GM12878 (cell line): ENCODE measurements at regions not wholly inside any gene's neighbourhood (a gene's known extent, or its start where the extent isn't known, plus 50 kb on each side); places are given as distances from the start of the nearest gene placed in this dataset.

Source experiments
- ATAC-seq: fragments of 200-7000 bp; cut with Tn5 transposase; 3 replicates; pipeline ENCODE4 v1.9.1; 2020; ENCODE audit warnings: mild to moderate bottlenecking, moderate library complexity
- BruUV-seq: library from RNA; stranded (reverse); fragments of 400-500 nt; replicated peaks from 2 replicates; lab custom pipeline; 2021; lab: Mats Ljungman, UMichigan
- CTCF ChIA-PET: fragments of 300-600 bp; sonication (Branson Sonifier 250); formaldehyde crosslinking; extraction: SDS; loops from one replicate; lab custom pipeline; 2021; ENCODE audit warnings: inconsistent platforms; lab: Yijun Ruan, JAX
- POLR2A ChIA-PET: fragments of 350-600 bp; formaldehyde crosslinking; extraction: SDS; loops from one replicate; lab custom pipeline; 2021; ENCODE audit warnings: inconsistent platforms; lab: Charles Lee
- RAD21 ChIA-PET: fragments of 300-600 bp; sonication (Branson Sonifier 250); formaldehyde crosslinking; loops from one replicate; lab custom pipeline; 2023; ENCODE audit warnings: antibody characterized with exemption; ENCODE audit not compliant: unreplicated experiment; lab: Charles Lee
- SMC1A ChIA-PET: fragments of 300-600 bp; sonication (Branson Sonifier 250); formaldehyde crosslinking; loops from one replicate; lab custom pipeline; 2023; ENCODE audit not compliant: unreplicated experiment, uncharacterized antibody; lab: Charles Lee
- DNase-seq: peaks from one replicate; pipeline ENCODE4 v3.0.0-alpha.2; 2011; ENCODE audit warnings: low read depth, low spot score
- FAIRE-seq: peaks from 3 replicates; lab custom pipeline; 2011; peaks lifted over from hg19 to GRCh38; lab: Jason Lieb, UNC
- H2AFZ ChIP-seq: 2 replicates; pipeline ENCODE4 v1.6.0; 2011; ENCODE audit warnings: low read depth, low read length, control low read depth; ENCODE audit not compliant: control insufficient read depth
- H3K27ac ChIP-seq: 2 replicates; pipeline ENCODE4 v1.5.1; 2011; ENCODE audit warnings: control low read depth; ENCODE audit not compliant: control insufficient read depth, insufficient read depth
- H3K27me3 ChIP-seq, 2 experiments: replicated peaks in 1 of 2; 2 replicates each; pipeline versions ENCODE4 v1.6.0 to v1.6.1; 2011; ENCODE audit warnings: low read length in 1 of 2; ENCODE audit not compliant: control insufficient read depth in 2 of 2, insufficient read depth in 2 of 2
- H3K36me3 ChIP-seq, 2 experiments: 2 replicates each; pipeline ENCODE4 v1.5.1; 2011; ENCODE audit warnings: low read length in 1 of 2; ENCODE audit not compliant: control insufficient read depth in 2 of 2, insufficient read depth in 2 of 2
- H3K4me1 ChIP-seq: 2 replicates; pipeline ENCODE4 v1.6.1; 2011; ENCODE audit warnings: mild to moderate bottlenecking, low read length, moderate library complexity, mixed read lengths; ENCODE audit not compliant: control insufficient read depth, insufficient read depth
- H3K4me2 ChIP-seq: 2 replicates; pipeline ENCODE4 v1.6.0; 2011; ENCODE audit warnings: control low read depth; ENCODE audit not compliant: control insufficient read depth, insufficient read depth
- H3K4me3 ChIP-seq: fragments of 200-600 bp; sonication (generic); 2 replicates; pipeline ENCODE4 v1.5.1; 2016
- H3K79me2 ChIP-seq: 2 replicates; pipeline ENCODE4 v1.6.0; 2011; ENCODE audit warnings: low read length; ENCODE audit not compliant: control insufficient read depth, insufficient read depth
- H3K9ac ChIP-seq: 2 replicates; pipeline ENCODE4 v1.8.0; 2011; ENCODE audit warnings: low read length, control low read depth, mixed read lengths; ENCODE audit not compliant: control insufficient read depth, insufficient read depth
- H3K9me3 ChIP-seq: replicated peaks from 3 replicates; pipeline ENCODE4 v1.5.1; 2011; ENCODE audit warnings: mild to moderate bottlenecking, low read length; ENCODE audit not compliant: control insufficient read depth, insufficient read depth
- H4K20me1 ChIP-seq: 2 replicates; pipeline ENCODE4 v1.6.0; 2011; ENCODE audit not compliant: control insufficient read depth, insufficient read depth
- BCL11A ChIP-seq: IDR thresholded peaks from 2 replicates; pipeline ENCODE4 v1.6.1; 2011; ENCODE audit warnings: low read depth, low read length
- BMI1 ChIP-seq: fragments of 450-650 bp; IDR thresholded peaks from 2 replicates; pipeline ENCODE4 v1.6.1; 2016; ENCODE audit warnings: mild to moderate bottlenecking, moderate library complexity, borderline replicate concordance
- CREB1 ChIP-seq: IDR thresholded peaks from 2 replicates; pipeline ENCODE4 v1.6.1; 2012; ENCODE audit warnings: low read depth, mild to moderate bottlenecking, inconsistent platforms
- CREM ChIP-seq: IDR thresholded peaks from 2 replicates; pipeline ENCODE4 v1.6.1; 2014; ENCODE audit warnings: antibody characterized with exemption, low read depth
- JUND ChIP-seq: IDR thresholded peaks from 2 replicates; pipeline ENCODE4 v1.6.1; 2012; ENCODE audit warnings: low read depth, mild to moderate bottlenecking, low read length, improper control_type of control experiment, moderate library complexity
- MYC ChIP-seq: IDR thresholded peaks from 2 replicates; pipeline ENCODE4 v1.6.1; 2011; ENCODE audit warnings: mild to moderate bottlenecking, low read length, moderate library complexity, inconsistent platforms; ENCODE audit not compliant: insufficient read depth, insufficient replicate concordance, insufficient read length, severe bottlenecking
- SMAD1 ChIP-seq: fragments of 450-650 bp; IDR thresholded peaks from 2 replicates; pipeline ENCODE4 v1.6.1; 2018; ENCODE audit warnings: mild to moderate bottlenecking, low read depth; ENCODE audit not compliant: partially characterized antibody
- SMARCA5 ChIP-seq: fragments of 450-650 bp; IDR thresholded peaks from 2 replicates; pipeline ENCODE4 v1.6.1; 2017; ENCODE audit warnings: mild to moderate bottlenecking
- TARDBP ChIP-seq: IDR thresholded peaks from 2 replicates; pipeline ENCODE4 v1.6.1; 2016; ENCODE audit warnings: borderline replicate concordance
- ZZZ3 ChIP-seq: IDR thresholded peaks from 2 replicates; pipeline ENCODE4 v1.6.1; 2011; ENCODE audit warnings: low read depth; ENCODE audit not compliant: control insufficient read depth, insufficient read length
- WGBS: methylation state at CpG from one replicate; pipeline ENCODE4 v1.1.6; 2016; ENCODE audit warnings: low lambda C conversion rate; ENCODE audit not compliant: insufficient replicate concordance, insufficient coverage; ENCODE audit errors: missing lambda C conversion rate; 5-methylcytosine and 5-hydroxymethylcytosine counted together
- in situ Hi-C: fragments of 300-500 bp; cut with MboI; formaldehyde crosslinking; loops from 9 replicates; pipeline ENCODE4 v1.14.3; 2018; ENCODE audit warnings: mixed read lengths
- intact Hi-C: fragments of 100-400 bp; cut with micrococcal nuclease; formaldehyde crosslinking; loops from one replicate; pipeline ENCODE4 v1.14.2; 2022; ENCODE audit not compliant: unreplicated experiment
- TF ChIP-seq, protein P1 (sequence below): fragments of 450-650 bp; IDR thresholded peaks from 2 replicates; pipeline ENCODE4 v1.6.1; 2017; ENCODE audit warnings: mild to moderate bottlenecking, low read depth, inconsistent platforms; ENCODE audit not compliant: poor library complexity, severe bottlenecking
- TF ChIP-seq, protein P2 (sequence below): IDR thresholded peaks from 2 replicates; pipeline ENCODE4 v1.6.1; 2011; ENCODE audit warnings: low read depth, mild to moderate bottlenecking, low read length, moderate library complexity, borderline replicate concordance; ENCODE audit errors: extremely low read depth
- TF ChIP-seq, protein P3 (sequence below): fragments of 450-650 bp; IDR thresholded peaks from 2 replicates; pipeline ENCODE4 v1.6.1; 2017; ENCODE audit warnings: antibody characterized with exemption, mild to moderate bottlenecking, moderate library complexity
- TF ChIP-seq, protein P4 (sequence below): IDR thresholded peaks from 2 replicates; pipeline ENCODE4 v1.6.1; 2011; ENCODE audit warnings: borderline replicate concordance, low read depth, mild to moderate bottlenecking, moderate library complexity, low read length; ENCODE audit not compliant: insufficient read depth, poor library complexity, severe bottlenecking
- TF ChIP-seq, protein P5 (sequence below): IDR thresholded peaks from 2 replicates; pipeline ENCODE4 v1.6.1; 2012; ENCODE audit warnings: low read depth, low read length, improper control_type of control experiment

DNA sequence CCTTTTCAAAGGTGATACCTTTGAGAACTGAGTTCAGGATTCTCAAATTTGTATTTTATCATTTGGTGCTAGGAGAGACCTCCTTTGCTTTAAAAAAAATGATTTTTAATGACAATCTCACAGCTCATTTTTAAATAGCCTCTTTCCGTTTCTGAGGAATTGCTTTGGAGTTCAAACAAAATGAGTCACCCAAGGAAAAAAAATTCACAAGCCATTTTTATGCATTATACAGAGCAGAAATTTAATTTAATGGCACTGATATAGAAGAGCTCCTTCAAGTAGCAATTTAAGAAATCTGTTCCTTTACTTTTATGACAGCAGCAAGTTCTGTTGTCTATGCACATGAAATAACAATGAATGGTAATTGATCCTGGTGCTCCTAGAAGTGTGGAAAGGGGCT is 337.9 kb upstream of the KCNMB2 start (continued):
- TF ChIP-seq SMAD1 (no peak), BMI1 (no peak)

DNA sequence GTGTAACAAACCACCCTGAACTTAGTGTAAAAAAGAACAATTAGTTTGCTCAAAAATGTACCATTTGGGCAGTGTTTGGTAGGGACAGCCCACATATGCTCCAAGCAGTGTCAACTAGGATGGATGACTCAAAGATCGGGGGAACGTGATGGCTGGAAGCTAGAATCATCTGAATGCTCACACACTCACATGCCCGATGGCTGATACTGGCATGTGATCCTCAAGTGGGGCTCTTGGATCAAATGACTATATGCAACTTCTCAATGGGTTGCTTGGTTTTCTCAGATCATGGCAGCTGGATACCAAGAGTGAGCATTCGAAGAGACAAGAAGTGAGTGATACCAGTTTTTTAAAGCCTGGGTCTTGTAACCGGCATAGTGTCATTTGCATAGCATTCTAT is 335.9 kb upstream of the KCNMB2 start:
- H3K9ac ChIP-seq, result no peak overlapping the region
- H3K4me2 ChIP-seq, result no peak overlapping the region
- H2AFZ ChIP-seq, result no peak overlapping the region
- H3K9me3 ChIP-seq, result no peaks in the 10 kb centered on the region
- no peak overlapping the region for H3K27ac ChIP-seq
- H4K20me1 ChIP-seq, result no peaks in the 10 kb centered on the region
- H3K27me3 ChIP-seq, result no peaks in the 10 kb centered on the region
- no peaks in the 10 kb centered on the region for H3K36me3 ChIP-seq
- intact Hi-C loops (no loop called here), in situ Hi-C loops (no loop called here)
- SMC1A ChIA-PET, result no interaction called here
- DNase-seq (no peak), FAIRE-seq (no peak), ATAC-seq (no peak)
- CTCF ChIA-PET, result interaction anchor here (0.6 kb wide), 1 partner anchor 28 kb away, joined by 3 read pairs; no protein-coding TSS in a partner anchor
- RAD21 ChIA-PET, result no interaction called here
- 21% methylated on average over 5 of the region's 5 CpGs for WGBS
- H3K79me2 ChIP-seq, result no peaks in the 10 kb centered on the region
- no TSS peak for BruUV-seq
- POLR2A ChIA-PET, result no interaction called here
- H3K4me1 ChIP-seq, result no peaks in the 10 kb centered on the region
- no peak overlapping the region for H3K4me3 ChIP-seq
- TF ChIP-seq, protein P1, sequence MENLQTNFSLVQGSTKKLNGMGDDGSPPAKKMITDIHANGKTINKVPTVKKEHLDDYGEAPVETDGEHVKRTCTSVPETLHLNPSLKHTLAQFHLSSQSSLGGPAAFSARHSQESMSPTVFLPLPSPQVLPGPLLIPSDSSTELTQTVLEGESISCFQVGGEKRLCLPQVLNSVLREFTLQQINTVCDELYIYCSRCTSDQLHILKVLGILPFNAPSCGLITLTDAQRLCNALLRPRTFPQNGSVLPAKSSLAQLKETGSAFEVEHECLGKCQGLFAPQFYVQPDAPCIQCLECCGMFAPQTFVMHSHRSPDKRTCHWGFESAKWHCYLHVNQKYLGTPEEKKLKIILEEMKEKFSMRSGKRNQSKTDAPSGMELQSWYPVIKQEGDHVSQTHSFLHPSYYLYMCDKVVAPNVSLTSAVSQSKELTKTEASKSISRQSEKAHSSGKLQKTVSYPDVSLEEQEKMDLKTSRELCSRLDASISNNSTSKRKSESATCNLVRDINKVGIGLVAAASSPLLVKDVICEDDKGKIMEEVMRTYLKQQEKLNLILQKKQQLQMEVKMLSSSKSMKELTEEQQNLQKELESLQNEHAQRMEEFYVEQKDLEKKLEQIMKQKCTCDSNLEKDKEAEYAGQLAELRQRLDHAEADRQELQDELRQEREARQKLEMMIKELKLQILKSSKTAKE, result no peak
- no peak for TF ChIP-seq MYC
- TF ChIP-seq, protein P2, sequence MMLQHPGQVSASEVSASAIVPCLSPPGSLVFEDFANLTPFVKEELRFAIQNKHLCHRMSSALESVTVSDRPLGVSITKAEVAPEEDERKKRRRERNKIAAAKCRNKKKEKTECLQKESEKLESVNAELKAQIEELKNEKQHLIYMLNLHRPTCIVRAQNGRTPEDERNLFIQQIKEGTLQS, result no peak
- TF ChIP-seq TARDBP, result no peak
- TF ChIP-seq, protein P3, sequence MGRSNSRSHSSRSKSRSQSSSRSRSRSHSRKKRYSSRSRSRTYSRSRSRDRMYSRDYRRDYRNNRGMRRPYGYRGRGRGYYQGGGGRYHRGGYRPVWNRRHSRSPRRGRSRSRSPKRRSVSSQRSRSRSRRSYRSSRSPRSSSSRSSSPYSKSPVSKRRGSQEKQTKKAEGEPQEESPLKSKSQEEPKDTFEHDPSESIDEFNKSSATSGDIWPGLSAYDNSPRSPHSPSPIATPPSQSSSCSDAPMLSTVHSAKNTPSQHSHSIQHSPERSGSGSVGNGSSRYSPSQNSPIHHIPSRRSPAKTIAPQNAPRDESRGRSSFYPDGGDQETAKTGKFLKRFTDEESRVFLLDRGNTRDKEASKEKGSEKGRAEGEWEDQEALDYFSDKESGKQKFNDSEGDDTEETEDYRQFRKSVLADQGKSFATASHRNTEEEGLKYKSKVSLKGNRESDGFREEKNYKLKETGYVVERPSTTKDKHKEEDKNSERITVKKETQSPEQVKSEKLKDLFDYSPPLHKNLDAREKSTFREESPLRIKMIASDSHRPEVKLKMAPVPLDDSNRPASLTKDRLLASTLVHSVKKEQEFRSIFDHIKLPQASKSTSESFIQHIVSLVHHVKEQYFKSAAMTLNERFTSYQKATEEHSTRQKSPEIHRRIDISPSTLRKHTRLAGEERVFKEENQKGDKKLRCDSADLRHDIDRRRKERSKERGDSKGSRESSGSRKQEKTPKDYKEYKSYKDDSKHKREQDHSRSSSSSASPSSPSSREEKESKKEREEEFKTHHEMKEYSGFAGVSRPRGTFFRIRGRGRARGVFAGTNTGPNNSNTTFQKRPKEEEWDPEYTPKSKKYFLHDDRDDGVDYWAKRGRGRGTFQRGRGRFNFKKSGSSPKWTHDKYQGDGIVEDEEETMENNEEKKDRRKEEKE, result no peak
- TF ChIP-seq JUND, result no peak
- TF ChIP-seq BCL11A, result no peak
- TF ChIP-seq, protein P4, sequence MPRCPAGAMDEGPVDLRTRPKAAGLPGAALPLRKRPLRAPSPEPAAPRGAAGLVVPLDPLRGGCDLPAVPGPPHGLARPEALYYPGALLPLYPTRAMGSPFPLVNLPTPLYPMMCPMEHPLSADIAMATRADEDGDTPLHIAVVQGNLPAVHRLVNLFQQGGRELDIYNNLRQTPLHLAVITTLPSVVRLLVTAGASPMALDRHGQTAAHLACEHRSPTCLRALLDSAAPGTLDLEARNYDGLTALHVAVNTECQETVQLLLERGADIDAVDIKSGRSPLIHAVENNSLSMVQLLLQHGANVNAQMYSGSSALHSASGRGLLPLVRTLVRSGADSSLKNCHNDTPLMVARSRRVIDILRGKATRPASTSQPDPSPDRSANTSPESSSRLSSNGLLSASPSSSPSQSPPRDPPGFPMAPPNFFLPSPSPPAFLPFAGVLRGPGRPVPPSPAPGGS, result no peak
- TF ChIP-seq CREB1, result no peak
- no peak for TF ChIP-seq CREM
- TF ChIP-seq, protein P5, sequence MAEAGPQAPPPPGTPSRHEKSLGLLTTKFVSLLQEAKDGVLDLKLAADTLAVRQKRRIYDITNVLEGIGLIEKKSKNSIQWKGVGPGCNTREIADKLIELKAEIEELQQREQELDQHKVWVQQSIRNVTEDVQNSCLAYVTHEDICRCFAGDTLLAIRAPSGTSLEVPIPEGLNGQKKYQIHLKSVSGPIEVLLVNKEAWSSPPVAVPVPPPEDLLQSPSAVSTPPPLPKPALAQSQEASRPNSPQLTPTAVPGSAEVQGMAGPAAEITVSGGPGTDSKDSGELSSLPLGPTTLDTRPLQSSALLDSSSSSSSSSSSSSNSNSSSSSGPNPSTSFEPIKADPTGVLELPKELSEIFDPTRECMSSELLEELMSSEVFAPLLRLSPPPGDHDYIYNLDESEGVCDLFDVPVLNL, result no peak
- TF ChIP-seq ZZZ3, result no peak
- TF ChIP-seq SMARCA5, result no peak
